Vagina (tissue), 2 donors: ENCODE measurements at regions not wholly inside any gene's neighbourhood (a gene's known extent, or its start where the extent isn't known, plus 50 kb on each side); places are given as distances from the start of the nearest gene placed in this dataset.

Experiments used
- DNase-seq, 2 donors: peaks; one replicate each; pipeline ENCODE4 v3.0.0-alpha.2; 2017; ENCODE audit errors: extremely low spot score in 2 of 2
- H3K27ac ChIP-seq: fragments of 200-600 bp; sonication (generic); one replicate; pipeline ENCODE4 v1.5.1; 2019
- H3K27me3 ChIP-seq: fragments of 200-600 bp; sonication (generic); one replicate; pipeline ENCODE4 v1.5.1; 2019
- H3K36me3 ChIP-seq, 2 donors: fragments of 200-600 bp; sonication (generic); one replicate each; pipeline ENCODE4 v1.5.1; 2017 to 2019
- H3K4me1 ChIP-seq: fragments of 200-600 bp; sonication (generic); one replicate; pipeline ENCODE4 v1.5.1; 2019
- H3K4me3 ChIP-seq, 2 donors: fragments of 200-600 bp; sonication (generic); 1 replicate in 1 of 2; 2 replicates in 1 of 2; pipeline ENCODE4 v1.5.1; 2016 to 2019
- H3K9me3 ChIP-seq: fragments of 200-600 bp; sonication (generic); one replicate; pipeline ENCODE4 v1.5.1; 2019
- CTCF ChIP-seq, 3 experiments: fragments of 450-650 bp in 2 of 3; fragments of 200-600 bp in 1 of 3; sonication (generic) in 1 of 3; IDR thresholded peaks; one replicate each; pipeline ENCODE4 v1.5.1; 2017 to 2019; ENCODE audit warnings: antibody characterized with exemption in 3 of 3, mild to moderate bottlenecking in 2 of 3, moderate library complexity in 2 of 3
- POLR2A ChIP-seq, 2 donors: fragments of 450-650 bp; IDR thresholded peaks; one replicate each; pipeline ENCODE4 v1.6.1; 2017; ENCODE audit warnings: antibody characterized with exemption in 2 of 2, mild to moderate bottlenecking in 2 of 2, moderate library complexity in 2 of 2
- POLR2AphosphoS5 ChIP-seq, 2 donors: sonication (generic); formaldehyde crosslinking; IDR thresholded peaks; one replicate each; pipeline ENCODE4 v1.9.0; 2017; ENCODE audit warnings: antibody characterized with exemption in 2 of 2, mild to moderate bottlenecking in 2 of 2, low read depth in 1 of 2; ENCODE audit not compliant: insufficient read depth in 1 of 2
- intact Hi-C: fragments of 100-400 bp; cut with DNase I; formaldehyde crosslinking; loops from one replicate; pipeline ENCODE4 v1.15.1; 2023

DNA sequence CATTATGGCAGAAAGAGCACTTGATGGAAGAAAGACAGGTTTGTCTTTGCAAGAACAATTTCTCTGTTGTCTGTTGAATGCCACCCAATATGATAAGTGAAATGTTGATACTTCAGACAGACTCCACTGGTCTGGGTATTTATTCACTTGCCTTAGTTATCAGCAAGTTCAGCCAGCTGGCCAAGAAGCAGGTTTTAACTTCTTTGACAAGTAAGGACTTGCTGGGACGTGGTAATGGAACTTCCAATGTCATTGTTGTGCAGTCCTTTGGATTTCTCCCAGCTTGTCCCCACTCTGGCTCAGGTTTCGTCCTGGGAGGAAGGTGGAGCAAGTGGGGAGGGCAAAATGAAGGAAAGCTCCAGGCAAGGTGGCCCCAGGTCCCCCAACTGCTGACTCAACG, 497.4 kb downstream of the RPS24 start:
- H3K27ac ChIP-seq: no peak overlapping the region
- TF ChIP-seq POLR2A (IDR thresholded peaks at IDR 0.05) (no peak), POLR2AphosphoS5 (IDR thresholded peaks at IDR 0.05; ENCODE audit: insufficient read depth in 1 of 2, low read depth in 1 of 2) (no peak), CTCF (IDR thresholded peaks at IDR 0.05) (no peak)
- H3K36me3 ChIP-seq: no peaks in the 10 kb centered on the region
- no peak overlapping the region for H3K4me3 ChIP-seq
- DNase-seq: no peak
- H3K9me3 ChIP-seq: no peaks in the 10 kb centered on the region
- no peaks in the 10 kb centered on the region for H3K4me1 ChIP-seq
- no peaks in the 10 kb centered on the region for H3K27me3 ChIP-seq
- intact Hi-C loops: no loop called here

DNA sequence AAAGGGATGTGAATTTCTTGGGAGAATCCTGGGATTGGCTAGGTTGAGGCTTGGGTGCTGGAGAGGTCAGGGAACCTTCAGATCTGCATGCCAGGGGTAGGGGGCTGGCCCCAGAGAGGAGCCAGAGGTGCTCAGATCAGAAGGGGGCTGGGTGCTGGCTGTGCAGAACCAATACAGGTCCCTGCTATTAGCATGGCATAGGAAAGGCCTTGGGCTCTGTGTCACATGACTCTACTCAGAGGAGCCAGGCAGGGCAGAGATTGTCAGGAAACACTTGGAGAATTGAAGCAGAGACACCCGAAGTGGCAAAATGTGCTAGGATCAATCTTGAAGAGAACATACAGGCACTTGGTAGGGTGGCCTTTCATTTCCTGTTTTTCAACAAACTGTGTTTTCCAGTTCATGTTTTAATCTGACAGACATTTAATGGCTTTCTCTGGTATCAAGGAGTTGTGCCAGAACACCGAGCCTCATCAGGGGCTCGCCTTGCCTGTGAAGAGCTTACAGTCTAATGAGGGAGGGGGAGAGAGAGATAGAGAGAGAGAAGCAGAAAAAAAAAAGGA, 498.9 kb downstream of the RPS24 start:
- Histone ChIP-seq H3K4me3 (no peak overlapping the region), H3K27me3 (no peaks in the 10 kb centered on the region), H3K27ac (peak overlapping the region; percentile 55), H3K4me1 (no peaks in the 10 kb centered on the region), H3K9me3 (no peaks in the 10 kb centered on the region), H3K36me3 (no peaks in the 10 kb centered on the region)
- DNase-seq: no peak
- no peak for TF ChIP-seq POLR2A (IDR thresholded peaks at IDR 0.05)
- no peak for TF ChIP-seq CTCF (IDR thresholded peaks at IDR 0.05)
- TF ChIP-seq POLR2AphosphoS5 (IDR thresholded peaks at IDR 0.05; ENCODE audit: insufficient read depth in 1 of 2, low read depth in 1 of 2): no peak
- intact Hi-C loops: no loop called here

DNA sequence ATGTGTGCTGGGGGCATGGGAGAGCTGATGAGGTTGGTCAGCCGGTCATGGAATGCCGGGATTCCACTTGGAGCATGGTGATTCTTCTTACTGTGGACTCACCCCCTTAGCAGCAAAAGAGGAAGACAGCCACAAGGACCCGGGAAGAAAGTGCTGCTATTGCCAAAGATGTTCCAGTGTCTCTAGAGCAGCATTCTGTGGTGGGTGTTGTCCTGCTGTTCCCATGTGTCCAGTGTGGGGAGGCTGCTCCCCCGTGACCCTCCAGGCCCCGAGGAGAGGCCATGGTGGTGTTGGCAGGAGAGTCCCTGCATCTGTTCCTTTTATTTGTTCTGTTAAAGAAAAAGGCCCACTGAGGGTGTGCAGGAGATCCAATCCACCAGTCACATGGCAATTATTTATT, 499.4 kb downstream of the RPS24 start:
- no peak for DNase-seq
- TF ChIP-seq POLR2A (IDR thresholded peaks at IDR 0.05) (no peak), POLR2AphosphoS5 (IDR thresholded peaks at IDR 0.05; ENCODE audit: insufficient read depth in 1 of 2, low read depth in 1 of 2) (peak in 1 of 2 donors; percentile 37), CTCF (IDR thresholded peaks at IDR 0.05) (no peak)
- no peak overlapping the region for H3K4me3 ChIP-seq
- H3K36me3 ChIP-seq: no peaks in the 10 kb centered on the region
- H3K27me3 ChIP-seq: no peaks in the 10 kb centered on the region
- H3K9me3 ChIP-seq: no peaks in the 10 kb centered on the region
- no peaks in the 10 kb centered on the region for H3K4me1 ChIP-seq
- peak overlapping the region; percentile 55 for H3K27ac ChIP-seq
- intact Hi-C loops: no loop called here

GRCh38 chr10:78533776-78534175, 500.1 kb downstream of the RPS24 start:
- TF ChIP-seq POLR2A (IDR thresholded peaks at IDR 0.05) (no peak), CTCF (IDR thresholded peaks at IDR 0.05) (no peak), POLR2AphosphoS5 (IDR thresholded peaks at IDR 0.05; ENCODE audit: insufficient read depth in 1 of 2, low read depth in 1 of 2) (no peak)
- peak overlapping the region; percentile 57 for H3K27ac ChIP-seq
- intact Hi-C loops: no loop called here
- no peak overlapping the region for H3K4me3 ChIP-seq
- no peak for DNase-seq
- H3K27me3 ChIP-seq: no peaks in the 10 kb centered on the region
- no peaks in the 10 kb centered on the region for H3K4me1 ChIP-seq
- H3K9me3 ChIP-seq: no peaks in the 10 kb centered on the region
- no peaks in the 10 kb centered on the region for H3K36me3 ChIP-seq

- H3K4me1 ChIP-seq: no peaks in the 10 kb centered on the region
- intact Hi-C loops: no loop called here
- no peak for TF ChIP-seq POLR2A (IDR thresholded peaks at IDR 0.05)
- TF ChIP-seq CTCF (IDR thresholded peaks at IDR 0.05): no peak
- no peak for TF ChIP-seq POLR2AphosphoS5 (IDR thresholded peaks at IDR 0.05; ENCODE audit: insufficient read depth in 1 of 2, low read depth in 1 of 2)
Measured at GRCh38 chr10:78535716-78536218, 502.1 kb downstream of the RPS24 start.

More at GRCh38 chr10:78535716-78536218, 502.1 kb downstream of the RPS24 start:
- H3K4me3 ChIP-seq: no peak overlapping the region
- H3K27me3 ChIP-seq: no peaks in the 10 kb centered on the region
- H3K27ac ChIP-seq: no peak overlapping the region
- H3K9me3 ChIP-seq: no peaks in the 10 kb centered on the region
- no peak for DNase-seq
- H3K36me3 ChIP-seq: no peaks in the 10 kb centered on the region
